ENCODE measurements at regions not wholly inside any gene's neighbourhood (a gene's known extent, or its start where the extent isn't known, plus 50 kb on each side); places are given as distances from the start of the nearest gene placed in this dataset.

DNA sequence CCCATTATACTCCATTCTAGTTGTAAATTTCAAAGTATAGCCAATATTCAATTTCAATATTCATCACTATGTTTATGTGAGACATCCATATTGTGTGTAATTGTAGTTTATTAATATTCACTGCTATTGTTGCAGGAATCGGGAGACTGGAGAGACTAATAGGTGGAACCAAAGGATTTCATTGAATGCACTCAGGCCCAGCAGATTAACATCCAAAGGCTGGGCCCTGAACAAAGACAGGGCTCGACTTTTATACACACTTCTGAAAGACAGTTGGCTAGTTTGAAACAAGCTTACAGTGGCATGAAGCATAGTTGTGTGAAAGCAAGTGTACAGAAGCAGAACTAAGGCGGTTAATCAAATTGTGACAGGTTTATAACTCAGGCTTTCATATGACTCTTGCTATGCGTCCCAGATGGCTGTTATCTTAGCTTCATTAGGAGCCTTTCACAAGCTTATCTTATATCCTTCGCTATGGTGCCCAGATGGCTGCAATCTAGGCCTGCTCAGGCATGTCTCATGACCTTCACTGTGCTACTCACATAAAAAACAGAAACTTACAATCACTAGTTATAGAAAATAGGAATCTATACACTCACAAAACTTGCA, 1038.8 kb upstream of the EPHA6 start:
- WGBS, result 73% methylated on average over 5 of the region's 5 CpGs
- DNase-seq (ENCODE audit: extremely low spot score), result no peak

DNA sequence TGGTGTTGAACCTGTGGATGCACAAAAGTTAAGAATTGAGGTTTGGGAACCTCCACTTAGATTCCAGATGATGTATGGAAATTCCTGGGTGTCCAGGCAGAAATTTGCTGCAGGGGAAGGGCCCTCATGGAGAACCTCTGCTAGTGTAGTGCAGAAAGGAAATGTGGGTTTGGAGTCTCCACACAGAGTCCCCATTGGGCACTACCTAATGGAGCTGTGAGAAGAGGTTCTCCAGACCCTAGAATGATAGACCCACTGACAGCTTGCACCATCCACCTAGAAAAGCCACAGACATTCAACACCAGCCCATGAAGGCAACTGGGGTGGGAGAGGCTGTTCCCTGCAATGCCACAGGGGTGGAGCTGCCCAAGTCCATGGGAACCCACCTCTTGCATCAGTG, 1032.8 kb upstream of the EPHA6 start:
- Histone ChIP-seq H3K27ac (replicated peaks in 1 of 4) (no peak overlapping the region), H3K36me3 (no peaks in the 10 kb centered on the region), H3K4me1 (no peaks in the 10 kb centered on the region), H3K9me3 (no peaks in the 10 kb centered on the region), H3K4me3 (no peak overlapping the region), H3K27me3 (no peaks in the 10 kb centered on the region)
- no peak for DNase-seq (ENCODE audit: extremely low spot score)
- intact Hi-C loops (cut with DNase I), result no loop called here
- TF ChIP-seq POLR2AphosphoS5 (IDR thresholded peaks at IDR 0.05) (no peak), POLR2A (IDR thresholded peaks at IDR 0.05; ENCODE audit: low read depth) (no peak), EP300 (IDR thresholded peaks at IDR 0.05) (no peak)
- TF ChIP-seq, protein P1, sequence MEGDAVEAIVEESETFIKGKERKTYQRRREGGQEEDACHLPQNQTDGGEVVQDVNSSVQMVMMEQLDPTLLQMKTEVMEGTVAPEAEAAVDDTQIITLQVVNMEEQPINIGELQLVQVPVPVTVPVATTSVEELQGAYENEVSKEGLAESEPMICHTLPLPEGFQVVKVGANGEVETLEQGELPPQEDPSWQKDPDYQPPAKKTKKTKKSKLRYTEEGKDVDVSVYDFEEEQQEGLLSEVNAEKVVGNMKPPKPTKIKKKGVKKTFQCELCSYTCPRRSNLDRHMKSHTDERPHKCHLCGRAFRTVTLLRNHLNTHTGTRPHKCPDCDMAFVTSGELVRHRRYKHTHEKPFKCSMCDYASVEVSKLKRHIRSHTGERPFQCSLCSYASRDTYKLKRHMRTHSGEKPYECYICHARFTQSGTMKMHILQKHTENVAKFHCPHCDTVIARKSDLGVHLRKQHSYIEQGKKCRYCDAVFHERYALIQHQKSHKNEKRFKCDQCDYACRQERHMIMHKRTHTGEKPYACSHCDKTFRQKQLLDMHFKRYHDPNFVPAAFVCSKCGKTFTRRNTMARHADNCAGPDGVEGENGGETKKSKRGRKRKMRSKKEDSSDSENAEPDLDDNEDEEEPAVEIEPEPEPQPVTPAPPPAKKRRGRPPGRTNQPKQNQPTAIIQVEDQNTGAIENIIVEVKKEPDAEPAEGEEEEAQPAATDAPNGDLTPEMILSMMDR (IDR thresholded peaks at IDR 0.05), result no peak

More for the DNA sequence above, 1038.8 kb upstream of the EPHA6 start:
- TF ChIP-seq POLR2A (IDR thresholded peaks at IDR 0.05; ENCODE audit: low read depth) (no peak), POLR2AphosphoS5 (IDR thresholded peaks at IDR 0.05) (no peak), EP300 (IDR thresholded peaks at IDR 0.05) (no peak)
- TF ChIP-seq, protein P1 (IDR thresholded peaks at IDR 0.05), result no peak
- H3K4me3 ChIP-seq, result no peak overlapping the region
- H3K27ac ChIP-seq (replicated peaks in 1 of 4), result no peak overlapping the region
- no peaks in the 10 kb centered on the region for H3K4me1 ChIP-seq
- no peaks in the 10 kb centered on the region for H3K27me3 ChIP-seq
- peaks cover 0 to 7% (median 5%) of the 10 kb centered on the region in 4 donors for H3K9me3 ChIP-seq
- intact Hi-C loops (cut with DNase I), result no loop called here
- no peaks in the 10 kb centered on the region for H3K36me3 ChIP-seq

DNA sequence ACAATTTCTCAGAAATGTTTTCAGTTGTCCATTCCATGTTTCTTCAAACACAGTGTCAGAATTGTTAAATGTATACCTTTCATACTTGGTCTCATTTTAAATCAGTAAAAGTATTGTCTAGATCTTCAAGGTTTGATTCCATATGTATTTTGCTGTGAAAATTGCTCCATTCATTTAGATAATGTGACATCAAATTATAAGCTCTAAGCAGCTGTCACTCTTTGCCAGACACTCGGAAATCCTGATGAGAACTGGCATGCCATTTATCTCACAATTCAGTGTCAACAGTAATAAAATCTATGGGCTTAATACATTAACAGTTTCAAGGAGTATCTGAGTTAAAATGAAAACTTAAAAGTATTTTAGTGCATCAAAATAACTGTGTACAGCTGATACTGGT, 1025.3 kb upstream of the EPHA6 start:
- Histone ChIP-seq H3K36me3 (no peaks in the 10 kb centered on the region), H3K4me3 (no peak overlapping the region), H3K27me3 (no peaks in the 10 kb centered on the region), H3K9me3 (no peaks in the 10 kb centered on the region), H3K27ac (replicated peaks in 1 of 4) (no peak overlapping the region), H3K4me1 (no peaks in the 10 kb centered on the region)
- TF ChIP-seq, protein P1 (IDR thresholded peaks at IDR 0.05), result no peak
- TF ChIP-seq EP300 (IDR thresholded peaks at IDR 0.05) (no peak), POLR2A (IDR thresholded peaks at IDR 0.05; ENCODE audit: low read depth) (no peak), POLR2AphosphoS5 (IDR thresholded peaks at IDR 0.05) (no peak)
- intact Hi-C loops (cut with DNase I), result no loop called here
- 85% methylated on average over 1 of the region's 1 CpG for WGBS
- no peak for DNase-seq (ENCODE audit: extremely low spot score)

DNA sequence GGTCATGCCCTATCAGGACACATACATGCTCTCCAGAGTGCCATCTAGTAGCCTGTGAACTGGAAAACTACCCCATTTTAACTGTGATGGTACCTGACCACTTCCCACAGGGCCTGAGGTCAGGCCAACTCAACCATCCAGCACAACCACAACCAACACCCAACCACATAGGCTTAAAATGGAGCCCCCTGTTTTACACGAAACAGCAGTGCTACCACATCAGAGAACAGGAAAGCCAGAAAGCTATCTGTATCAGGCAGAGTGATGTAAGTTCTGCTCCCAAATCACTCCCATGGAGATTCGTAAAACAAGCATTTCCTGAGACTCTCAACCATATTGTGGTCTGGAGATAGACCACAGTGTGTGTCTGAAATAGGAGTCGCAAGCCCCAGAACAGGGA, 1017.3 kb upstream of the EPHA6 start:
- intact Hi-C loops (cut with DNase I), result no loop called here
- TF ChIP-seq EP300 (IDR thresholded peaks at IDR 0.05), result no peak
- no peak for TF ChIP-seq POLR2AphosphoS5 (IDR thresholded peaks at IDR 0.05)
- TF ChIP-seq POLR2A (IDR thresholded peaks at IDR 0.05; ENCODE audit: low read depth), result no peak
- TF ChIP-seq, protein P1 (IDR thresholded peaks at IDR 0.05), result no peak
- H3K27ac ChIP-seq (replicated peaks in 1 of 4), result no peak overlapping the region
- no peaks in the 10 kb centered on the region for H3K36me3 ChIP-seq
- no peaks in the 10 kb centered on the region for H3K4me1 ChIP-seq
- H3K4me3 ChIP-seq, result no peak overlapping the region
- H3K27me3 ChIP-seq, result no peaks in the 10 kb centered on the region
- WGBS, result 89% methylated on average over 3 of the region's 3 CpGs
- H3K9me3 ChIP-seq, result no peaks in the 10 kb centered on the region
- DNase-seq (ENCODE audit: extremely low spot score), result no peak

DNA sequence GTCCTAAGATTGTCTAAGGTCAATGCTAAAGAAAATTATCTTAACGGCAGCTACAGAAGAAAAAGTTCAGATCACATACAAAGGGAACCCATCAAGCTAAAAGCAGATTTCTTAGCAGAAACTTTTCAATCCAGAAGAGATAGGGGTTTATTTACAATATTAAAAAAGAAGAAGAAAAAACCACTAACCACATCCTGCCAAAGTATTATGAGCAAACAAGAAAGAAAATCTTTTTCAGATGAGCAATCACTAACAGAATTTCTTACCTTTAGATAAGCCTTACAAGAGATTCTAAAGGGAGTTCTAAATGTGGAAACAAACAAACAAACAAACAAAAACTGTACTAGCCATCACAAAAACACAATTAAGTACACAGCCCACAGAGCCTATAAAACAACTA, 1015.8 kb upstream of the EPHA6 start:
- H3K4me1 ChIP-seq, result no peaks in the 10 kb centered on the region
- H3K4me3 ChIP-seq, result no peak overlapping the region
- TF ChIP-seq POLR2A (IDR thresholded peaks at IDR 0.05; ENCODE audit: low read depth) (no peak), EP300 (IDR thresholded peaks at IDR 0.05) (no peak), POLR2AphosphoS5 (IDR thresholded peaks at IDR 0.05) (no peak)
- H3K27me3 ChIP-seq, result no peaks in the 10 kb centered on the region
- H3K27ac ChIP-seq (replicated peaks in 1 of 4), result no peak overlapping the region
- intact Hi-C loops (cut with DNase I), result no loop called here
- H3K9me3 ChIP-seq, result no peaks in the 10 kb centered on the region
- no peaks in the 10 kb centered on the region for H3K36me3 ChIP-seq
- 70% methylated on average over 1 of the region's 1 CpG for WGBS
- no peak for DNase-seq (ENCODE audit: extremely low spot score)
